Tibial nerve (tissue), 4 donors: ENCODE measurements at regions not wholly inside any gene's neighbourhood (a gene's known extent, or its start where the extent isn't known, plus 50 kb on each side); places are given as distances from the start of the nearest gene placed in this dataset.

Source experiments
- DNase-seq, 2 donors: peaks; one replicate each; pipeline ENCODE4 v3.0.0-alpha.2; 2019; ENCODE audit warnings: low spot score in 2 of 2
- H3K27ac ChIP-seq, 4 donors: fragments of 200-600 bp; sonication (generic) in 3 of 4; one replicate each; pipeline ENCODE4 v1.5.1; 2017 to 2019; ENCODE audit warnings: mild to moderate bottlenecking in 1 of 4
- H3K27me3 ChIP-seq, 2 donors: fragments of 200-600 bp; sonication (generic) in 1 of 2; one replicate each; pipeline versions ENCODE4 v1.5.1 to v1.6.0; 2017 to 2019
- H3K36me3 ChIP-seq, 3 donors: fragments of 200-600 bp; sonication (generic); one replicate each; pipeline ENCODE4 v1.5.1; 2018 to 2019
- H3K4me1 ChIP-seq, 4 donors: fragments of 200-600 bp; sonication (generic) in 3 of 4; one replicate each; pipeline ENCODE4 v1.5.1; 2017 to 2019
- H3K4me3 ChIP-seq, 4 donors: fragments of 200-600 bp; sonication (generic) in 3 of 4; one replicate each; pipeline ENCODE4 v1.5.1; 2017 to 2019; ENCODE audit warnings: mild to moderate bottlenecking in 1 of 4, moderate library complexity in 1 of 4
- H3K9me3 ChIP-seq, 4 donors: fragments of 200-600 bp; sonication (generic) in 3 of 4; one replicate each; pipeline ENCODE4 v1.5.1; 2017 to 2019
- EP300 ChIP-seq, 2 donors: sonication (generic); formaldehyde crosslinking; IDR thresholded peaks; one replicate each; pipeline ENCODE4 v1.6.1; 2017; ENCODE audit warnings: antibody characterized with exemption in 2 of 2, mild to moderate bottlenecking in 1 of 2
- POLR2A ChIP-seq, 2 donors: fragments of 450-650 bp; IDR thresholded peaks; one replicate each; pipeline ENCODE4 v1.6.1; 2017; ENCODE audit warnings: antibody characterized with exemption in 2 of 2, mild to moderate bottlenecking in 2 of 2, moderate library complexity in 2 of 2
- WGBS, 2 donors: methylation state at CpG; one replicate each; pipeline ENCODE4 v1.1.5; 2018; 5-methylcytosine and 5-hydroxymethylcytosine counted together
- TF ChIP-seq, protein P1 (sequence below), 5 experiments: fragments of 200-600 bp in 3 of 5; fragments of 450-650 bp in 2 of 5; sonication (generic) in 3 of 5; IDR thresholded peaks; one replicate each; pipeline ENCODE4 v1.5.1; 2016 to 2019; ENCODE audit warnings: antibody characterized with exemption in 5 of 5, mild to moderate bottlenecking in 3 of 5, moderate library complexity in 2 of 5

DNA sequence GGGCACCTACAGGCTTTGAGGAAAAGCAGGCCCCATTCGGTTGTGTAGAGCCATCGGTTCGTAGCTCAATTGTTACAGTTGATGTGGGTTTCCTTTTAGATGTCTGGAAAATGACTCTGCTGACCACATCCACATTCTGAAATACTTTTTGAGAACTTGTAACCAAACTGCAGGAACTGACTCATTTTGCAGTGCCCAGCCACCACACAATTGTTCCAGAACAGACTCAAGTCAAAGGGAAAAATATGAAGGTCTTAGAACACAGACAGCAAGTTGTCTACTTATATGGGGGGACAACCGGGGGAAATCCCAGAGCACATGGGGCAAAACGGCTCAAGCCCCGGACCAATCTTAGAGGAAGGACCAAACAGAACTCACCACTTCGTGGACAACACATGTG is 557.6 kb upstream of the DIPK2B start:
- H3K27ac ChIP-seq: peak overlapping the region in 3 of 4 donors; percentile 44 to 64 (median 56)
- 43 to 68% methylated on average over 7 of the region's 7 CpGs for WGBS, 2 donors

DNA sequence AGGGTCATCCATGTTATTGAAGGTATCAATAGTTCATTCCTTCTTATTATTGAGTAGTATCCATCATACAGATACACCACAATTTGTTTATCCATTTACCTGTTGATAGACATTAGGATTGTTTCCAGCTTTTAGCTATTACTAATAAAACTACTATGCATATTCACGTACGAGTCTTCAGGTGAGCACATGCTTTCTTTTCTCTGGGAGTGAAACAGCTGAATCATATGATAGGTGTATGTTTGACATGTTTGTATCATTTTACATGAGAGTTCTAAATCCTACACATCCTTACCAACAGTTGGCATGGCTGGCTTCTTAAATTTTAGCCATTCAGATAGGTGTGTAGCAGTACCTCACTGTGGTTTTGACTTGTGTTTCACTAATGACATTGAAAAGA is 556.6 kb upstream of the DIPK2B start:
- H3K4me3 ChIP-seq: no peak overlapping the region
- H3K4me1 ChIP-seq: peaks cover 0 to 9% (median 0%) of the 10 kb centered on the region in 4 donors
- H3K27me3 ChIP-seq: no peaks in the 10 kb centered on the region
- no peak for TF ChIP-seq POLR2A (IDR thresholded peaks at IDR 0.05)
- TF ChIP-seq, protein P1, sequence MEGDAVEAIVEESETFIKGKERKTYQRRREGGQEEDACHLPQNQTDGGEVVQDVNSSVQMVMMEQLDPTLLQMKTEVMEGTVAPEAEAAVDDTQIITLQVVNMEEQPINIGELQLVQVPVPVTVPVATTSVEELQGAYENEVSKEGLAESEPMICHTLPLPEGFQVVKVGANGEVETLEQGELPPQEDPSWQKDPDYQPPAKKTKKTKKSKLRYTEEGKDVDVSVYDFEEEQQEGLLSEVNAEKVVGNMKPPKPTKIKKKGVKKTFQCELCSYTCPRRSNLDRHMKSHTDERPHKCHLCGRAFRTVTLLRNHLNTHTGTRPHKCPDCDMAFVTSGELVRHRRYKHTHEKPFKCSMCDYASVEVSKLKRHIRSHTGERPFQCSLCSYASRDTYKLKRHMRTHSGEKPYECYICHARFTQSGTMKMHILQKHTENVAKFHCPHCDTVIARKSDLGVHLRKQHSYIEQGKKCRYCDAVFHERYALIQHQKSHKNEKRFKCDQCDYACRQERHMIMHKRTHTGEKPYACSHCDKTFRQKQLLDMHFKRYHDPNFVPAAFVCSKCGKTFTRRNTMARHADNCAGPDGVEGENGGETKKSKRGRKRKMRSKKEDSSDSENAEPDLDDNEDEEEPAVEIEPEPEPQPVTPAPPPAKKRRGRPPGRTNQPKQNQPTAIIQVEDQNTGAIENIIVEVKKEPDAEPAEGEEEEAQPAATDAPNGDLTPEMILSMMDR (IDR thresholded peaks at IDR 0.05): no peak
- no peak for TF ChIP-seq EP300 (IDR thresholded peaks at IDR 0.05)
- H3K27ac ChIP-seq: no peak overlapping the region
- WGBS, 2 donors: 99 to 100% methylated on average over 2 of the region's 2 CpGs
- H3K36me3 ChIP-seq: no peaks in the 10 kb centered on the region
- no peaks in the 10 kb centered on the region for H3K9me3 ChIP-seq
- no peak for DNase-seq

More for the DNA sequence above, 557.6 kb upstream of the DIPK2B start:
- no peaks in the 10 kb centered on the region for H3K27me3 ChIP-seq
- no peak for DNase-seq
- H3K4me1 ChIP-seq: peaks cover 0 to 7% (median 0%) of the 10 kb centered on the region in 4 donors
- H3K4me3 ChIP-seq: no peak overlapping the region
- H3K9me3 ChIP-seq: no peaks in the 10 kb centered on the region
- TF ChIP-seq, protein P1 (IDR thresholded peaks at IDR 0.05): no peak
- TF ChIP-seq EP300 (IDR thresholded peaks at IDR 0.05): no peak
- TF ChIP-seq POLR2A (IDR thresholded peaks at IDR 0.05): no peak
- H3K36me3 ChIP-seq: no peaks in the 10 kb centered on the region

DNA sequence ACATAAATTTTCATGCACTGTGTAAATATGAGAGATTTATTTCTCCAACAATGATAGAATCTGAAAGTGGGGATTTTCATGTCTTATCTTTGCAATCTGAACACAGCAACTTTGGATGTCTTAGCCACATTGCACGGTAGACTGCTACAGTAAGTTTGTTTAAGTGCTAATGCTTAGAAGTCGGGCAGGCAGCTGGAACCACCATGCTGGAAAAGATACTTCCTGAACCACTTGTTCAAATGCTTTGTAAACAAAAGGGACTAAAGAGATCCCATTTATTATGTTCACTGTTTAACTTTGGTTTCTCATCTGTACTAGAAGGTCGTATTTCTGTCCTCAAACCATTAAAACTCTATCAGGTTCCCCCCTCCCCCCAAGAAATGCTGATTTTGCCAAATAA is 555.9 kb upstream of the DIPK2B start:
- Histone ChIP-seq H3K4me1 (peaks cover 0 to 9% (median 0%) of the 10 kb centered on the region in 4 donors), H3K27ac (no peak overlapping the region), H3K36me3 (no peaks in the 10 kb centered on the region), H3K27me3 (no peaks in the 10 kb centered on the region), H3K9me3 (no peaks in the 10 kb centered on the region), H3K4me3 (no peak overlapping the region)
- TF ChIP-seq EP300 (IDR thresholded peaks at IDR 0.05): no peak
- TF ChIP-seq POLR2A (IDR thresholded peaks at IDR 0.05): no peak
- DNase-seq: no peak
- 46 to 57% methylated on average over 3 of the region's 3 CpGs for WGBS, 2 donors

DNA sequence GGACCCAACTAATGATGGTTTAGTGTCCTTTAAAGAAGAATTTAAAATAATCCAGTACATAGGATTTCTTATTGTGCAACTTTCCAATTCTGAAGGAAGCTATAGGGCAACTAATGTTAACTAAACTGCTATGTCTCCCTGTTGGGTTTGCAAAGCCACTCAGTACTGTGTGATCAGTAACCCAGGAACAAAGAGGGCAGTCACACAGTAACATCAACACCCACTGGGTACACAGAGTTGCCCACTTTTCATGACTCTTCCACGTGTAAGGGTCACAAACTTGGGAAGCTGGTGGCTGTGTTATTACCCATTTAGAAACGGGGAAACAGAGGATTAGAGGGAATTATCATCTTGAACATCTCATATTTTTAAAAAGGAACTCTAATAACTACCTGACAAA is 555.0 kb upstream of the DIPK2B start:
- WGBS, 2 donors: 48 to 59% methylated on average over 2 of the region's 2 CpGs
- TF ChIP-seq, protein P1 (IDR thresholded peaks at IDR 0.05): no peak
- no peak for TF ChIP-seq POLR2A (IDR thresholded peaks at IDR 0.05)
- no peak for TF ChIP-seq EP300 (IDR thresholded peaks at IDR 0.05)
- H3K36me3 ChIP-seq: no peaks in the 10 kb centered on the region

DNA sequence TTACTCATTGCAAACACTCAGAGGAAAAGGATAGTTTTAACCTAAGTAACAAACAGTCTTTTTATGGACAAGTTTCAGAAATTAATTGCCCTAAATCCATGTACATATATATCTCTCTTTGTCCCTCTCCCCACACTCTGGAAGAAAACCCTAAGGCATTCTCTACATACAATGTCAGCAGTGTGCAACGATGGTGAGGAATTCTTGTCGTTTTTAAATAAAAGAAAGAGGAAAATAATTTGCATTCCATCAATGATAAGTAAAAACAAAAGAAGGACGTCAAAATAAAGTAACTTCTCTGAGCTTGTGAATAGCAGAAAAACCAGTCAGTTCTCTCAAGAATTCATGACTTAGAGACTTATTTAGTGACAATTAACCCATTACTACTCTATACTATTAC is 550.5 kb upstream of the DIPK2B start:
- no peak for DNase-seq
- H3K27me3 ChIP-seq: peaks cover 0 to 10% of the 10 kb centered on the region in 2 donors
- H3K4me3 ChIP-seq: no peak overlapping the region
- H3K4me1 ChIP-seq: peaks cover 0 to 37% (median 0%) of the 10 kb centered on the region in 4 donors
- no peaks in the 10 kb centered on the region for H3K36me3 ChIP-seq
- peak overlapping the region in 1 of 4 donors; percentile 1 for H3K27ac ChIP-seq
- TF ChIP-seq, protein P1 (IDR thresholded peaks at IDR 0.05): no peak
- TF ChIP-seq EP300 (IDR thresholded peaks at IDR 0.05) (no peak), POLR2A (IDR thresholded peaks at IDR 0.05) (no peak)
- 2 to 24% methylated on average over 3 of the region's 3 CpGs for WGBS, 2 donors
- no peaks in the 10 kb centered on the region for H3K9me3 ChIP-seq

More for the DNA sequence above, 555.0 kb upstream of the DIPK2B start:
- H3K27me3 ChIP-seq: peaks cover 0 to under 1% of the 10 kb centered on the region in 2 donors
- DNase-seq: no peak
- H3K27ac ChIP-seq: no peak overlapping the region
- H3K4me1 ChIP-seq: peaks cover 0 to 17% (median 0%) of the 10 kb centered on the region in 4 donors
- no peak overlapping the region for H3K4me3 ChIP-seq
- H3K9me3 ChIP-seq: no peaks in the 10 kb centered on the region

DNA sequence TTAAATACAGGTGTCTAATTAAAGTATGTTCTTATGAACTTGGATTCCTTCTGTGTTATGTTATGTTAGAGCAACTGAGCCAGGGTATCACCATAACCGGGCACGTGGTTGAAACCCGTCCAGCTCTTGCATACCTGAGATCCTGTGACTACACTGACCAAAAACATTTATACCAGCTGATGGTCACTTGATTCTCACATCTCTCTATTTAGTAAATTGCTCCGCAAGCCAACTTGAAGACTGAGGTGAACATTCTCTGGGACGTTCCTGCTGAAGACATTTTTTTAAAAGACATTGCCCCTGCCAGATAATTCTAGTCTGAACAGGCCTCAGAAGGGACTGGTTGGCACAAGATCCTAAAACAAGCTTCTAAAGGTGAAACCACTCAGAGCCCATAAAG is 550.0 kb upstream of the DIPK2B start:
- no peak overlapping the region for H3K4me3 ChIP-seq
- peak overlapping the region in 1 of 4 donors; percentile 1 for H3K27ac ChIP-seq
- no peaks in the 10 kb centered on the region for H3K36me3 ChIP-seq
- H3K4me1 ChIP-seq: peaks cover 0 to 37% (median 0%) of the 10 kb centered on the region in 4 donors
- no peaks in the 10 kb centered on the region for H3K9me3 ChIP-seq
- H3K27me3 ChIP-seq: peaks cover 0 to 10% of the 10 kb centered on the region in 2 donors
- WGBS, 2 donors: 68 to 73% methylated on average over 5 of the region's 5 CpGs
- no peak for DNase-seq
- TF ChIP-seq, protein P1 (IDR thresholded peaks at IDR 0.05): no peak
- TF ChIP-seq EP300 (IDR thresholded peaks at IDR 0.05) (no peak), POLR2A (IDR thresholded peaks at IDR 0.05) (no peak)
